Ishikawa (cell line): ENCODE measurements at regions not wholly inside any gene's neighbourhood (a gene's known extent, or its start where the extent isn't known, plus 50 kb on each side); places are given as distances from the start of the nearest gene placed in this dataset.

ENCODE experiments used
- CEBPB ChIP-seq: IDR thresholded peaks from 2 replicates; pipeline ENCODE4 v1.6.1; 2012
- CREB1 ChIP-seq: IDR thresholded peaks from 2 replicates; pipeline ENCODE4 v1.6.1; 2012; ENCODE audit warnings: low read depth
- EGR1 ChIP-seq: IDR thresholded peaks from 2 replicates; pipeline ENCODE4 v1.6.1; 2012
- EP300 ChIP-seq: IDR thresholded peaks from 2 replicates; pipeline ENCODE4 v1.6.1; 2012; ENCODE audit warnings: borderline replicate concordance
- FOXM1 ChIP-seq: IDR thresholded peaks from 2 replicates; pipeline ENCODE4 v1.6.1; 2012; ENCODE audit warnings: low read depth, borderline replicate concordance
- MAX ChIP-seq: IDR thresholded peaks from 2 replicates; pipeline ENCODE4 v1.6.1; 2012
- NFIC ChIP-seq: IDR thresholded peaks from 2 replicates; pipeline ENCODE4 v1.6.1; 2012
- RAD21 ChIP-seq: IDR thresholded peaks from 2 replicates; pipeline ENCODE4 v1.6.1; 2012; ENCODE audit warnings: low read depth
- REST ChIP-seq: IDR thresholded peaks from 2 replicates; pipeline ENCODE4 v1.6.1; 2012; ENCODE audit warnings: low read depth, mild to moderate bottlenecking
- TAF1 ChIP-seq: IDR thresholded peaks from 2 replicates; pipeline ENCODE4 v1.6.1; 2012; ENCODE audit warnings: low read depth, mild to moderate bottlenecking
- TCF12 ChIP-seq: IDR thresholded peaks from 2 replicates; pipeline ENCODE4 v1.6.1; 2012; ENCODE audit warnings: low read depth
- TEAD4 ChIP-seq: IDR thresholded peaks from 2 replicates; pipeline ENCODE4 v1.6.1; 2012
- USF1 ChIP-seq: IDR thresholded peaks from 2 replicates; pipeline ENCODE4 v1.6.1; 2012
- YY1 ChIP-seq: IDR thresholded peaks from 2 replicates; pipeline ENCODE4 v1.6.1; 2012; ENCODE audit warnings: low read depth
- ZBTB7A ChIP-seq: IDR thresholded peaks from 2 replicates; pipeline ENCODE4 v1.6.1; 2012; ENCODE audit warnings: low read depth

- TF ChIP-seq CREB1 = no peak
Observed at GRCh38 chr2:12407160-12407559, 309.6 kb upstream of the TRIB2 start.

GRCh38 chr2:12412898-12413305, 303.8 kb upstream of the TRIB2 start:
- no peak for TF ChIP-seq NFIC
- no peak for TF ChIP-seq CREB1

- no peak for TF ChIP-seq EP300
- TF ChIP-seq FOXM1 = no peak
- no peak for TF ChIP-seq CEBPB
Observed at GRCh38 chr2:12415536-12415935, 301.2 kb upstream of the TRIB2 start.

- no peak for TF ChIP-seq TEAD4
- no peak for TF ChIP-seq YY1
- no peak for TF ChIP-seq TAF1
- TF ChIP-seq EGR1 = no peak
- TF ChIP-seq USF1 = no peak
- TF ChIP-seq EP300 = no peak
- no peak for TF ChIP-seq RAD21
- no peak for TF ChIP-seq NFIC
- no peak for TF ChIP-seq REST
- TF ChIP-seq ZBTB7A = no peak
- TF ChIP-seq CREB1 = no peak
- no peak for TF ChIP-seq FOXM1
- TF ChIP-seq CEBPB = no peak
- TF ChIP-seq TCF12 = no peak
- no peak for TF ChIP-seq MAX
Observed at GRCh38 chr2:12416600-12416999, 300.1 kb upstream of the TRIB2 start.

- TF ChIP-seq TEAD4 = no peak
Observed at GRCh38 chr2:12417786-12418185, 298.9 kb upstream of the TRIB2 start.

GRCh38 chr2:12419803-12420202, 296.9 kb upstream of the TRIB2 start:
- no peak for TF ChIP-seq EGR1

- TF ChIP-seq TCF12 = no peak
- TF ChIP-seq USF1 = no peak
Observed at GRCh38 chr2:12421046-12421445, 295.7 kb upstream of the TRIB2 start.

- TF ChIP-seq MAX (no peak), NFIC (no peak), USF1 (no peak), REST (no peak), CREB1 (no peak), TAF1 (no peak), RAD21 (no peak), EP300 (no peak), EGR1 (no peak), CEBPB (no peak), ZBTB7A (no peak), TCF12 (no peak), YY1 (no peak), FOXM1 (no peak), TEAD4 (no peak)
Observed at GRCh38 chr2:12424219-12424618, 292.5 kb upstream of the TRIB2 start.
